ENCODE measurements at regions not wholly inside any gene's neighbourhood (a gene's known extent, or its start where the extent isn't known, plus 50 kb on each side); places are given as distances from the start of the nearest gene placed in this dataset.

GRCh38 chr5:62208218-62208852 lies 97.7 kb upstream of the KIF2A start:
- no peak for TF ChIP-seq CSRNP3 (CRISPR knock-in tag; IDR thresholded peaks at IDR 0.05)
- TF ChIP-seq BACH2 (CRISPR knock-in tag; IDR thresholded peaks at IDR 0.05; ENCODE audit: borderline replicate concordance): no peak
- TF ChIP-seq ZNF8 (CRISPR knock-in tag; IDR thresholded peaks at IDR 0.05): no peak
- no peak for TF ChIP-seq GLIS3 (CRISPR knock-in tag; IDR thresholded peaks at IDR 0.05)
- no peak for TF ChIP-seq ZFP30 (CRISPR knock-in tag; IDR thresholded peaks at IDR 0.05)
- no peak for TF ChIP-seq PATZ1 (CRISPR knock-in tag; IDR thresholded peaks at IDR 0.05; ENCODE audit: borderline replicate concordance)
- no peak for TF ChIP-seq SNAI2 (CRISPR knock-in tag; IDR thresholded peaks at IDR 0.05)
- no peak for TF ChIP-seq ZFP3 (CRISPR knock-in tag; IDR thresholded peaks at IDR 0.05)
- TF ChIP-seq ARNTL (CRISPR knock-in tag; IDR thresholded peaks at IDR 0.05; ENCODE audit: borderline replicate concordance, low read depth): no peak
- TF ChIP-seq RARB (CRISPR knock-in tag; IDR thresholded peaks at IDR 0.05): no peak
- TF ChIP-seq, protein P1, sequence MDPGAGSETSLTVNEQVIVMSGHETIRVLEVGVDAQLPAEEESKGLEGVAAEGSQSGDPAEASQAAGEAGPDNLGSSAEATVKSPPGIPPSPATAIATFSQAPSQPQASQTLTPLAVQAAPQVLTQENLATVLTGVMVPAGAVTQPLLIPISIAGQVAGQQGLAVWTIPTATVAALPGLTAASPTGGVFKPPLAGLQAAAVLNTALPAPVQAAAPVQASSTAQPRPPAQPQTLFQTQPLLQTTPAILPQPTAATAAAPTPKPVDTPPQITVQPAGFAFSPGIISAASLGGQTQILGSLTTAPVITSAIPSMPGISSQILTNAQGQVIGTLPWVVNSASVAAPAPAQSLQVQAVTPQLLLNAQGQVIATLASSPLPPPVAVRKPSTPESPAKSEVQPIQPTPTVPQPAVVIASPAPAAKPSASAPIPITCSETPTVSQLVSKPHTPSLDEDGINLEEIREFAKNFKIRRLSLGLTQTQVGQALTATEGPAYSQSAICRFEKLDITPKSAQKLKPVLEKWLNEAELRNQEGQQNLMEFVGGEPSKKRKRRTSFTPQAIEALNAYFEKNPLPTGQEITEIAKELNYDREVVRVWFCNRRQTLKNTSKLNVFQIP (CRISPR knock-in tag; IDR thresholded peaks at IDR 0.05; ENCODE audit: borderline replicate concordance, low read depth): no peak
- TF ChIP-seq ESRRG (CRISPR knock-in tag; IDR thresholded peaks at IDR 0.05): no peak
- no peak for TF ChIP-seq TOX (CRISPR knock-in tag; IDR thresholded peaks at IDR 0.05; ENCODE audit: borderline replicate concordance)
- no peak for TF ChIP-seq TSHZ2 (CRISPR knock-in tag; IDR thresholded peaks at IDR 0.05)
